ENCODE measurements at regions not wholly inside any gene's neighbourhood (a gene's known extent, or its start where the extent isn't known, plus 50 kb on each side); places are given as distances from the start of the nearest gene placed in this dataset.
"Not testable (repeated sequence)": the region's sequence is repeated elsewhere in the genome, so short reads cannot be mapped to it uniquely, and the experiment has no call there.

- no peak for DNase-seq (ENCODE audit: low spot score)
Observed at GRCh38 chr16:64297863-64298600, 823.8 kb downstream of the CDH11 start.

DNA sequence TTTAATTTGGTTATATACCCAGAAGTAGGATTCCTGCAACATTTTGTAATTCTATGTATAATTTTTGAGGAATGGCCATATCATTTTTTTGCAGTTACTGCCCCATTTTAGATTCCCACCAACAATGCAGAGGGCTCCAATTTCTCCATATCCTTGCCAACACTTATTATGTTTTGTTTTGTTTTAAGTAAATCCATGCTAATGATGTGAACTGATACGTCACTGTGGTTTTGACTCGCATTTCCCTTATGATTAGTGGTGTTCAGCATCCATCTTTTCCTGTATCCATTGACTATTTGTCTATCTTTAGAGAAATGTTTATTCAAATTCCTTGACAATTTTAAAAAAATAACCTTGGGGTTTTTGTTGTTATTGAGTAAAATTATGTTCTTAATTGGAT, 826.4 kb downstream of the CDH11 start:
- DNase-seq (ENCODE audit: low spot score): no peak

- DNase-seq (ENCODE audit: low spot score): no peak
Observed at GRCh38 chr16:64292953-64293352, 828.9 kb downstream of the CDH11 start.

DNA sequence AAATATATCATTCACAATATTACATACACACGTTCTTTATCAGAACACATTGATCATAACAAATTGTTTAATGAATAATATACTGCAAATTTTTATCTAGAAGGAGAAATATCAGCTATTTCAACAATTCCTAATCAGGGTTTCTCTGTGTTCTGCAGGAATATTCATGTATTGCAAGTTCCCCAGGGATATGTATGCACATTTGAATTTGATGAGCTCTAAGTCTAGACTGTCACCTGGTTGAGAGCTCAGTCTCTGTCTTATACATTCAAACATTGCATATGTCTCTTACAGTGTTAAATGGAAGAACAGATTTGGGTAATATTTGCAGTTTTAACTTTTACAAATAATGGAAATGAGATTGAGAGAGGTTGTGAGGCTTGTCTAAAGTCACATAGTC, 829.7 kb downstream of the CDH11 start:
- DNase-seq (ENCODE audit: low spot score): no peak

DNA sequence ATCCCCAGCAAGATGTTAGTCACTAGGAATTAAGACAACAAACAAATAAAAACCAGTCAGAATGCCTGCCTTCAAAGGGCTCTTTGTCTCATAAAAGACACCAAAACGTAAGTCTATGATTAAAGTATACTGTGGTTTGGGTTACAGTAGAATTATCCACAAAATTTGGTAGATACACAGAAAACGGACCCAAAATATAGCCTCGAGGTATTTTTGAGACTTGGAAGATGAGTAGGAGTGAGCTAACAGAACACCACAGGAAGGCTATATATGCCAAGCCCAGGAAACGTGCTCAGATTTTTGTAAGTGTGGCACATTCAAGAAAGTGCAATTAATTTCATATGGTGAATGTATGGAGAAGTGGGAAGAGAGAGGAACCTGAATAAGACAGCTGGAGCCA, 831.4 kb downstream of the CDH11 start:
- DNase-seq (ENCODE audit: low spot score): no peak

- DNase-seq (ENCODE audit: low spot score): no peak
Observed at GRCh38 chr16:64287655-64288528, 834.0 kb downstream of the CDH11 start.

DNA sequence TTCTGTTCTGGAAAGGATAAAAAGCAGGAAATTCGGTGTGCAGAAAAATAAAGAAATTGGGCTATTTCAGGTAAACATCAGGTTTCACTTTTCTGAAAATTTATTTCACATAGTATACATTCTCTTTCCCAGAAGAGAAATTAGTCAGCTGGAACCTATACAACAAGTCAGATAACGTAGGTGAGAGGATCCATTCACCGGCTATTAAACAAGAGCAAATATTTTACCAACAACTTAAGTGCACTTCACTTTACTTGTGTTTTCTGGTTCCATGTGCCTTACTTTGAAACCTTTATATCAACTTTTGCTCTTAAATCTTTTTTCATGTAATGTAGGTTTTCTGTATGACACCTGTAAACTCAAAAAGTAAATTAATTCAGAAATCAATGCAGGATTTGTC, 839.7 kb downstream of the CDH11 start:
- no peak for DNase-seq (ENCODE audit: low spot score)

- no peak for DNase-seq (ENCODE audit: low spot score)
Observed at GRCh38 chr16:64280317-64280716, 841.5 kb downstream of the CDH11 start.

- DNase-seq (ENCODE audit: low spot score): no peak
Observed at GRCh38 chr16:64278196-64278595, 843.7 kb downstream of the CDH11 start.

GRCh38 chr16:64276646-64277045, 845.2 kb downstream of the CDH11 start:
- no peak for DNase-seq (ENCODE audit: low spot score)

DNA sequence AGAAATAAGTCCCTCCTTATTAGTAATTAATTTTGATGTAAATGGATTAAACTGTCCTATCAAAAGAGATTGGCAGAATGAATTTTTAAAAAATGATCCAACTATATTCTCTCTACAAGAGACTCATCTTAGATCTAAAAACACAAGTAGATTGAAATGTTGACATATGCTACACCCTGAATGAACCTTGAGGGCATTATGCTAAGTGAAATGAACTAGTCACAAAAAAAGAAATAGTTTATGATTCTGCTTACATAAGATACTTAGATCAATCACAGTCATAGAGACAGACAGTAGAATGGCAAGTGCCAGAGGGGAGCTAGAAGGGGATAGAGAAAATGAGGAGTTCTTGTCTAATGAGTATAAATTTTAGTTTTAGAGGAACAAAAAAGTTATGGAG, 849.8 kb downstream of the CDH11 start:
- no peak for DNase-seq (ENCODE audit: low spot score)

DNA sequence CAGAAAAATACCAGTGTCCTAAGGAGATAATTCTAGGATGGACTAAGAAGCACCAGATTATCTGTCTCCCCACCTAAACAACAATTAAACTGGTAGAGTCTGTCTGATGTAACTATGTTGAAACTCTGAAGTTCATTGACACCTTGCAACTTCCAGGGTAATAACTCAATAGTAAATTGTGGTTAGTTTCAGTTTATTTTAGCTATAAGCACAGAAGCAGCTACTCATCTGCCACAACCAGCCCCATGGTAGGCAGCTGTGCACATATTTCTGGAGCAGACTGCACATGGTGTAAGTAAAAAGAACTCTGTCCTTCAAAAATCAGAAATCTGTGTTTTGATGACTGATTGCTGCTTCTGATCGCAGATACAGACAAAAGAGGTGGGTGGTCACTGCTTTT, 852.1 kb downstream of the CDH11 start:
- no peak for DNase-seq (ENCODE audit: low spot score)

DNA sequence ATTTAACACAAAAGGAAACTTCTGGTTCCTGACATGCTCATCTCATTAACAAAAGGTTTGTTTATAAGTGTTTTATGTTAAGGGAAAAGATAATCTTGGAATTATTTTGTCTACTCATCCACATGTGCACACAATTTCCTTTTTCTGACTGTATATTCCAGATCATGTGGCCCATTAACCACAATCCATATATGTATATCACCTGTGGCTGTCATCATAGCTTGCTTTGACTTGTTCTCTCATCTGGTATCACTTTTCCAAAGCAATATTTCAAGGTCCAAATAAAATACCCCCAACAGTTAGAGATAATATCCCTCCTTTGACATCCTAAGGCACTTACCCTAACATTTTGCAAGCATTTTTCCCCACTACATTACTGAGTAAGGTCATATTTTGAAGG, 856.1 kb downstream of the CDH11 start:
- DNase-seq (ENCODE audit: low spot score): no peak

GRCh38 chr16:64260631-64261401, 861.0 kb downstream of the CDH11 start:
- not testable (repeated sequence) for DNase-seq (ENCODE audit: low spot score)

GRCh38 chr16:64254443-64255367, 867.2 kb downstream of the CDH11 start:
- DNase-seq (ENCODE audit: low spot score): no peak

GRCh38 chr16:64253525-64253924, 868.3 kb downstream of the CDH11 start:
- DNase-seq (ENCODE audit: low spot score): no peak

GRCh38 chr16:64253096-64253495, 868.8 kb downstream of the CDH11 start:
- DNase-seq (ENCODE audit: low spot score): no peak

- no peak for DNase-seq (ENCODE audit: low spot score)
Observed at GRCh38 chr16:64251742-64252141, 870.1 kb downstream of the CDH11 start.

GRCh38 chr16:64250866-64251265, 871.0 kb downstream of the CDH11 start:
- DNase-seq (ENCODE audit: low spot score): no peak

- no peak for DNase-seq (ENCODE audit: low spot score)
Observed at GRCh38 chr16:64242492-64242891, 879.4 kb downstream of the CDH11 start.

DNA sequence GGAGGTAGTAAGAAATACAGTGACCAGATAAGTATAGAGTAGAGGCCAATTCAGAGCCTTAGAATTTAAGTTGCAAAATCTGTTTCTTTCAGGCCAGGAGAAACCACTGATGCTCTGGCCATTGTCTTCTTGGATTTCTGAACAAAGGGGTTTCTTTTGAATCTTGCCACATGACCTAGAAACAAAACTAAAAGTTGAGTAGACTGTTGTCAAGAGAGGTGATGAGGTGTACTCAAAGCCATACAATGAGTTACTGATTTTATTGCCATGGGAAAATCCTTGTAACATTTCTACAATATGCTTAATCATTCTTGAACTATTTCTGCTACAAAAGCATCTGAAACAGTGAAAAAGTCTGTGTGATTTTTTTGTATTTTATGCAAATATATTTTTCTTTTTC, 881.3 kb downstream of the CDH11 start:
- DNase-seq (ENCODE audit: low spot score): no peak

- no peak for DNase-seq (ENCODE audit: low spot score)
Observed at GRCh38 chr16:64238571-64238970, 883.3 kb downstream of the CDH11 start.

All from hematopoietic multipotent progenitor cell treated with erythropoietin and hydrocortisone succinate and interleukin-3 and kit ligand, for 17 days (in vitro differentiated cells).